ENCODE measurements at regions not wholly inside any gene's neighbourhood (a gene's known extent, or its start where the extent isn't known, plus 50 kb on each side); places are given as distances from the start of the nearest gene placed in this dataset.
"Not testable (repeated sequence)": the region's sequence is repeated elsewhere in the genome, so short reads cannot be mapped to it uniquely, and the experiment has no call there.

- no peak for DNase-seq
Observed at GRCh38 chr12:17695495-17695894, 394.5 kb downstream of the RERGL start.

- DNase-seq = no peak
Observed at GRCh38 chr12:17691369-17691768, 398.6 kb downstream of the RERGL start.

DNA sequence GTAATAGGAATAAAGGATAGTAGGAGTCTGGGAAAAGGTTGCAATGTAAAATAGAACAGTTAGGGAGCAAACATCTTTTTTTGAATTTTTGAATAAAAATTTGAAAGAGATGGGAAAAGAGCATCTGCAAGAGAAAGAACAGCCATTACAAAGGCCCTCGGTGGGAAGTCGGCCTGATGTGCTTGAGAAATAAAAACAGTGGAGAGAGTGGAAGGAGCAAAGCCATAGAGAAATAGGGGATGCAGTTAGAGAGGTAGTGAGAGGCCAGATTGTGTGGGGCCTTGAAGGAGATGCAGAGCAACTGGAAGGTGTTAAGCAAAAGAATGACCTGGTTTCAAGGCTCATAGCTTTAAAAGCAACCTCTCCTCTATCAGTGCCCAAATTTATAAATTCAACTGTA lies 409.8 kb downstream of the RERGL start:
- no peak for DNase-seq

DNA sequence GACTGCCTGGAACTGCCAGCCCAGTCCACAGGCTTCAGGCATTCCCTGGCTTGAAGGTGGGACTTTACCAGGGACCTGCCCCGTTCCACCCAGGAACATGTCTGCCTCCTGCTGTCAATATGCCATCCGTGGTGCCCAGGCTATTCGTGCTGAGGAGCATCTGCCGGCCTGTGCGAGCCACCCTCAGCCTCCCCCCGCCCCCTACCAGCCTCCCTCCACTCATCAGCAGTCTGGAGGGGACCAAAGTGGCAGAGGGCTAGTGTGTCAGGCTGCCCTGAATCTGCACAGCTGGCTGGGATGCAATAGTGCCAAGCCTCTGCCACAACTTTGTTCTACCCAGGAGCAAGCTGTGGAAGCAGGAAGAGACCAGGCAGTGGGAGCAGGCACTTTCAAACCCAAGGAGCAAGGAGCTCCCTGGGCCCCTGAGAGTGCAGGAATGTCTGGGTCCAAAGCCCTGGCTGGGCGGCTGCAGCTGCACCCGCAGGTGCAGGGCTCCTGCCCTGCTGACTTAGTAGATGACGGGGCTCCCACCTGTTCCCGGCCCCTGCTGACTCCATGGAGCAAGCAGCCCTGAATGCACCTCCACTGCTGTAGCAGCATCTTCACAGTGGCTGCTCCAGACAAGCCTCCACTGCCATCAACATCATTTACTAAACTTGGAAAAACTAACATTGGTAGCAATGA lies 423.2 kb downstream of the RERGL start:
- no peak for DNase-seq

GRCh38 chr12:17665839-17666238 lies 424.2 kb downstream of the RERGL start:
- no peak for DNase-seq

GRCh38 chr12:17661250-17661649 lies 428.7 kb downstream of the RERGL start:
- DNase-seq = no peak

- no peak for DNase-seq
Observed at GRCh38 chr12:17652436-17652835, 437.6 kb downstream of the RERGL start.

GRCh38 chr12:17642340-17642650 lies 447.7 kb downstream of the RERGL start:
- no peak for DNase-seq

DNA sequence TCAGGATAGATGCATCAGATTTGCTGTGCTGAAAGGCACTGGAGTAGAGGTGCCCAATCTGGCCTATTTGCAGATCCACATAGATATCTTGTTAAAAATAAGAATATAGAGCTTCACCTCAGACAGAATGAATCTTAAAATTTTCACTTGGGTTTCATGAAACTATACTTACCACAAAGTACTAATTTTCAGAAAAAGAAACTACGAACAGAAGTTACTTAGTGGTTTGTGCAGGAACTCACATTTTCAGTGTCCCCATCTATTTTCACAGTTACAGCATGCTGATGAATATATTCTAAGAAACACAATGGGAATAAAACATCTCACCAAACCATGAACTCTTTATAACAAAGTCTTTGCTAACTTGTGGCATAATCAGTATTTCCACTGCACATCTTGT lies 449.4 kb downstream of the RERGL start:
- no peak for DNase-seq

- no peak for DNase-seq
Observed at GRCh38 chr12:17618831-17619230, 471.2 kb downstream of the RERGL start.

DNA sequence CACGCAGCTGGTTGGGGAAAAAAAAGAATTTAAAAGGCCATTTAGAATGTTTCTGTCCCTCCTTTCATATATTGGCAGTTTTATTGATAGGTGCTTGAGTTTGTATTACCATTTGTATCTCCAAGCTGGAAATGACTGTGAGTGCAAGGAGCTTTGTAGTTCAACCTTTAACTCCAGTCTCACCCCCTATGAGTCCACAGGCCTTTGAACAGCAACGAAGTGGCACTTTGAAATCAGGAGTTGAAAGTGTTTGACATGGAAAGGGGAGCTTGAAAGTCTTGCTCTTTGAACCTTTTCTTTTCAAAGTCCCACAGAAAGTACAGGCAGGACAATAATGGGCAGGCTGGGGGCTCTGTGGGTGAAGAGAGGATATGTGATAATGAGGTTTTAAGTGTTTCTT lies 480.3 kb downstream of the RERGL start:
- DNase-seq = no peak

DNA sequence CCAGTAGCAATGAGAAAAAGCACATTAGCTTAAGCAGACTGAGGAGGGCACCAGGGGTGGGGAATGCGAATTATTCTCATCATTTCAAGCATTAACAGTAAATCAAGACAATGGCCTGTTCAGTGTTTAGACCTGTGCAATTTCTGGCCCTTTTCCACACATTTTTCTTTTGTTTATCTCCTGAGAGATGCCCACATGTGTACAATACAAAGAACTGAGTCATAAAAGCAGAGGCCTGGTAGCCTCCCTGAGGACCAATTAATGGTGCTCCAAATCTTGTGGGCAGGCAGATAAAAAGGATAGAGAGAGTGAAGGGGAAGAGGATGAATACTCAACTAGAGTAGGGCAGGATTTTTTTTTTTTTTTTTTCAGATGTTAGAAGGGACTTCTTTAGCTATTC lies 480.8 kb downstream of the RERGL start:
- no peak for DNase-seq

- no peak for DNase-seq
Observed at GRCh38 chr12:17595111-17595510, 494.9 kb downstream of the RERGL start.

- no peak for DNase-seq
Observed at GRCh38 chr12:17593715-17594406, 496.1 kb downstream of the RERGL start.

DNA sequence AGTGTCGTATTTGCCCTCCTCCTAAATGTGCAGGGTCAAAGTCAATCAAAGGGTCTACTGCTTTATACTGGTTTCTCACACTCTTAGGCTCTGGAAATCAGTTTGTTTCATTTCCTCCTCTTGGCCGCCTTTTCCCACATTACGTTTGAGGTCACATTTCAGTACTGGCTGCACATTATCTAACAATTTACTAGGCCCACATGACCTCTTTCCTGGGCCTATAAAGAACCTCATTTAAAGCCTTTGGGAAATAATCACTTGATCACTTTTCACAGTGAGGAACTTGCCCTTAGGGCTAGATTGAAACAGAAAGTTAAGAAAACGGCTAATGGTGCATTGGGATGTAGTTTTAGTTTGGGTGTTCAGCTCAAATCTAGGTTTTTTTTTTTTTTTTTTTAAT lies 497.5 kb downstream of the RERGL start:
- no peak for DNase-seq

- no peak for DNase-seq
Observed at GRCh38 chr12:17591005-17591681, 498.9 kb downstream of the RERGL start.

- no peak for DNase-seq
Observed at GRCh38 chr12:17588968-17589367, 501.0 kb downstream of the RERGL start.

GRCh38 chr12:17579205-17580026 lies 510.6 kb downstream of the RERGL start:
- no peak for DNase-seq

GRCh38 chr12:17577405-17577804 lies 512.6 kb downstream of the RERGL start:
- no peak for DNase-seq

GRCh38 chr12:17572250-17572649 lies 517.7 kb downstream of the RERGL start:
- no peak for DNase-seq

DNA sequence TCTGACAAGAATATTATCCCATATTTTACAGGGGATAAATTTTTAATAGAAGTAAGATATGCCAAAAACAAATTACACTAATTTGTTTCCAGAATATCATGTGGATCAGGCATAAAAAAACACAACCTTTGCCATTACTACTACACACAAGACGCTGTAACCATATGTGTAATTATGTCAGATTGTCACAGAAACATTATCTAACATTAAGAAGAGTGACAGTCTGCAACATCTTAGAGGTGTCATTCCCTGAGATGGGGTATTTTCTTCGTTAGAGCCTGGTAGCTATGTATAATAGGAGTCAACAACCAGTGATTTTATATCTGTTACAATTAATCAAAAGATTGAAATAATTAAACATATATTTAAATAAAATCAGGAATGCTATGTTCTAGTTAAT lies 518.9 kb downstream of the RERGL start:
- no peak for DNase-seq

- not testable (repeated sequence) for DNase-seq
Observed at GRCh38 chr12:17564630-17565029, 525.4 kb downstream of the RERGL start.

GRCh38 chr12:17550011-17550410 lies 540.0 kb downstream of the RERGL start:
- no peak for DNase-seq

DNA sequence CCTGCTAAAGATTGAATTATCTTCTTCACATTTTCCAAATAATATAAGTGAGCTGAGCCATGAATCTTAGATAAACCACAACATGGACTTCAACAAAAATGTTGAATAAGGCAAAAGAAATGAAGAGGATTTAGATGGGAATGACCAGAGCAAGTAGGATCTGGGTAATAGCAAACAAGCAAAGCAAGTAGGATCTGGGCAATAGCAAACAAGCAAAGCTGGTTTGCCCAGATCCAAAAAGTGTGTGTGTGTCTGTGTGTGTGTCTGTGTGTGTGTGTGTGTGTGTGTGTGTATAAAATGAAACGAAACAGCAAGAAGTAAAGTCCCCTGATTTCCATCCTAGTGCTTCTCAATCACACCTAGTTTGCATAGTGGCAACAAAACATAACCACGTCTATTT lies 549.1 kb downstream of the RERGL start:
- no peak for DNase-seq

Data from NCI-H524 treated with DMSO at 0.1 percent for 48 hours (cell line).